ENCODE measurements at regions not wholly inside any gene's neighbourhood (a gene's known extent, or its start where the extent isn't known, plus 50 kb on each side); places are given as distances from the start of the nearest gene placed in this dataset.

DNA sequence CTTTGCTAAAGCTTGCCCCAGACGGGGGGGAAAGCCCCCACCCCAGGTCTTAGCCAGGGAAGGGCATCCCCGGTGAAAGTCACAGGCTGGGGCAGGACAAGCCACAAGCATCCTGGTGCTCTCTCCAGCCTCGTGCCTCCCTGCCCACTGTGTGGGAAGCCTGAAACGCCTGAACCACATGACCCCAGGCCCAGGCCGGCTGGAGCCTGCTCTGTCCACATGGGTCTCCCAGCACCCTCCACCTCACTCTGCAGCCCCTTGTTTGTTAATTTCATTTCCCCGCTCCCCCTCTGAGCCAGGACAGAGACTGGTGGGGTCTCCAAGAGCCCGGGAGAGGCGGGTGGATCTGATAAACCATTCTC, 58.3 kb upstream of the TCF20 start:
- TF ChIP-seq, protein P1, sequence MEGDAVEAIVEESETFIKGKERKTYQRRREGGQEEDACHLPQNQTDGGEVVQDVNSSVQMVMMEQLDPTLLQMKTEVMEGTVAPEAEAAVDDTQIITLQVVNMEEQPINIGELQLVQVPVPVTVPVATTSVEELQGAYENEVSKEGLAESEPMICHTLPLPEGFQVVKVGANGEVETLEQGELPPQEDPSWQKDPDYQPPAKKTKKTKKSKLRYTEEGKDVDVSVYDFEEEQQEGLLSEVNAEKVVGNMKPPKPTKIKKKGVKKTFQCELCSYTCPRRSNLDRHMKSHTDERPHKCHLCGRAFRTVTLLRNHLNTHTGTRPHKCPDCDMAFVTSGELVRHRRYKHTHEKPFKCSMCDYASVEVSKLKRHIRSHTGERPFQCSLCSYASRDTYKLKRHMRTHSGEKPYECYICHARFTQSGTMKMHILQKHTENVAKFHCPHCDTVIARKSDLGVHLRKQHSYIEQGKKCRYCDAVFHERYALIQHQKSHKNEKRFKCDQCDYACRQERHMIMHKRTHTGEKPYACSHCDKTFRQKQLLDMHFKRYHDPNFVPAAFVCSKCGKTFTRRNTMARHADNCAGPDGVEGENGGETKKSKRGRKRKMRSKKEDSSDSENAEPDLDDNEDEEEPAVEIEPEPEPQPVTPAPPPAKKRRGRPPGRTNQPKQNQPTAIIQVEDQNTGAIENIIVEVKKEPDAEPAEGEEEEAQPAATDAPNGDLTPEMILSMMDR (conservative IDR thresholded peaks at IDR 0.05 in 1 of 2, IDR thresholded peaks at IDR 0.05 in 1 of 2; ENCODE audit: low read depth in 1 of 2, low read length in 2 of 2) = no peak
- no peak for TF ChIP-seq EZH2 (IDR thresholded peaks at IDR 0.05; ENCODE audit: low read length, missing control alignments)
